ENCODE measurements at regions not wholly inside any gene's neighbourhood (a gene's known extent, or its start where the extent isn't known, plus 50 kb on each side); places are given as distances from the start of the nearest gene placed in this dataset.
"Not testable (repeated sequence)": the region's sequence is repeated elsewhere in the genome, so short reads cannot be mapped to it uniquely, and the experiment has no call there.

- Histone ChIP-seq H3K27ac (no peak overlapping the region), H3K9me3 (replicated peaks in 1 of 3) (no peaks in the 10 kb centered on the region), H3K36me3 (replicated peaks in 1 of 2) (no peaks in the 10 kb centered on the region), H3K4me1 (replicated peaks in 1 of 2) (no peaks in the 10 kb centered on the region), H3K4me3 (no peak overlapping the region), H3K27me3 (peaks cover 17% of the 10 kb centered on the region)
- DNase-seq, result no peak
- no peak for TF ChIP-seq POLR2A (IDR thresholded peaks at IDR 0.05)
- TF ChIP-seq CTCF (IDR thresholded peaks at IDR 0.05), result no peak
- intact Hi-C loops (cut with DNase I), result no loop called here
- WGBS, 4 donors, result 63 to 78% (median 68%) methylated on average over 2 to 3 of the region's 3 CpGs
These were observed 160.9 kb downstream of the RTL9 start for GRCh38 chrX:110519501-110519900.

- intact Hi-C loops (cut with DNase I), result no loop called here
- H3K27me3 ChIP-seq, result peaks cover 17% of the 10 kb centered on the region
- H3K4me3 ChIP-seq, result no peak overlapping the region
- no peaks in the 10 kb centered on the region for H3K36me3 ChIP-seq (replicated peaks in 1 of 2)
- 69 to 82% (median 76%) methylated on average over 7 of the region's 7 CpGs for WGBS, 4 donors
- no peaks in the 10 kb centered on the region for H3K9me3 ChIP-seq (replicated peaks in 1 of 3)
- no peak overlapping the region for H3K27ac ChIP-seq
- DNase-seq, result no peak
- no peaks in the 10 kb centered on the region for H3K4me1 ChIP-seq (replicated peaks in 1 of 2)
- TF ChIP-seq POLR2A (IDR thresholded peaks at IDR 0.05) (no peak), CTCF (IDR thresholded peaks at IDR 0.05) (no peak)
These were observed 161.3 kb downstream of the RTL9 start for GRCh38 chrX:110519906-110520452.

- intact Hi-C loops (cut with DNase I); DNase-seq: not testable (repeated sequence)
- 26 to 39% (median 34%) methylated on average over 4 to 13 of the region's 13 CpGs for WGBS, 4 donors
These were observed 162.0 kb downstream of the RTL9 start for GRCh38 chrX:110520652-110521051.

GRCh38 chrX:110531873-110532580, 173.4 kb downstream of the RTL9 start:
- Histone ChIP-seq H3K9me3 (replicated peaks in 1 of 3) (no peaks in the 10 kb centered on the region), H3K4me1 (replicated peaks in 1 of 2) (no peaks in the 10 kb centered on the region), H3K27me3 (no peaks in the 10 kb centered on the region), H3K36me3 (replicated peaks in 1 of 2) (no peaks in the 10 kb centered on the region), H3K27ac (no peak overlapping the region), H3K4me3 (no peak overlapping the region)
- no peak for DNase-seq
- intact Hi-C loops (cut with DNase I), result no loop called here
- TF ChIP-seq POLR2A (IDR thresholded peaks at IDR 0.05) (no peak), CTCF (IDR thresholded peaks at IDR 0.05) (no peak)
- WGBS, 4 donors, result 40 to 56% (median 45%) methylated on average over 1 to 2 of the region's 2 CpGs

More at GRCh38 chrX:110520652-110521051, 162.0 kb downstream of the RTL9 start:
- not testable (repeated sequence) for H3K27ac ChIP-seq; H3K9me3 ChIP-seq (replicated peaks in 1 of 3); H3K36me3 ChIP-seq (replicated peaks in 1 of 2); H3K4me1 ChIP-seq (replicated peaks in 1 of 2); H3K4me3 ChIP-seq
- H3K27me3 ChIP-seq, result peaks cover 17% of the 10 kb centered on the region

- TF ChIP-seq POLR2A (IDR thresholded peaks at IDR 0.05) (no peak), CTCF (IDR thresholded peaks at IDR 0.05) (no peak)
- no peaks in the 10 kb centered on the region for H3K9me3 ChIP-seq (replicated peaks in 1 of 3)
- no peaks in the 10 kb centered on the region for H3K36me3 ChIP-seq (replicated peaks in 1 of 2)
- no peak for DNase-seq
- no peak overlapping the region for H3K27ac ChIP-seq
- H3K4me1 ChIP-seq (replicated peaks in 1 of 2), result no peaks in the 10 kb centered on the region
- 22 to 60% (median 51%) methylated on average over 1 of the region's 1 CpG for WGBS, 4 donors
- intact Hi-C loops (cut with DNase I), result no loop called here
- no peaks in the 10 kb centered on the region for H3K27me3 ChIP-seq
- H3K4me3 ChIP-seq, result no peak overlapping the region
These were observed 173.9 kb downstream of the RTL9 start for GRCh38 chrX:110532581-110532931.

Data from adrenal gland (tissue), 9 donors.